ENCODE measurements at regions not wholly inside any gene's neighbourhood (a gene's known extent, or its start where the extent isn't known, plus 50 kb on each side); places are given as distances from the start of the nearest gene placed in this dataset.
"Not testable (repeated sequence)": the region's sequence is repeated elsewhere in the genome, so short reads cannot be mapped to it uniquely, and the experiment has no call there.

DNA sequence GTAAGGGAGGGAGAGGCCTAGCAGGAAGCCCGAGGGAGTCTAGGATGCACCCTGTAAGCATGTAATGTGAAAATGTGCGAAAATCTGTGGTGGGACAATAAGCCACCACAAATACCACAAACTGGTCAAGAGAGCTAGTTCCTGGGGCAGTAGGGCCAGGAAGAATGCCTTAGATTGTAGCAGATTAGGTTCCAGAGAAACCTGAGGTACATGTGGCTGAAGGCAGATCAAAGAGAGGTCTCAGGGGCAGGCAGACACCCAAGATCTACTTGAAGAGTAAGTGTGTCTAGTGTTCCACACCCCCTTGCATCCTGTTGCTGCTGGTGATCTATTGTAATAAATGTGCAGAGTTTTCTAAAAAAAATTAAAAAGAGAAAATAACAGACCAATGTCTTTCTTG, 1677.3 kb upstream of the CDH6 start:
- no peaks in the 10 kb centered on the region for H3K36me3 ChIP-seq
- no peak overlapping the region for H3K9ac ChIP-seq
- no peaks in the 10 kb centered on the region for H4K20me1 ChIP-seq
- H3K4me3 ChIP-seq: no peak overlapping the region
- H3K9me3 ChIP-seq: no peaks in the 10 kb centered on the region
- TF ChIP-seq Cebpa-rat (IDR thresholded peaks at IDR 0.05): no peak
- no peaks in the 10 kb centered on the region for H3K4me1 ChIP-seq
- no peaks in the 10 kb centered on the region for H3K27me3 ChIP-seq
- H3K27ac ChIP-seq: no peak overlapping the region
- no peak overlapping the region for H3K4me2 ChIP-seq

DNA sequence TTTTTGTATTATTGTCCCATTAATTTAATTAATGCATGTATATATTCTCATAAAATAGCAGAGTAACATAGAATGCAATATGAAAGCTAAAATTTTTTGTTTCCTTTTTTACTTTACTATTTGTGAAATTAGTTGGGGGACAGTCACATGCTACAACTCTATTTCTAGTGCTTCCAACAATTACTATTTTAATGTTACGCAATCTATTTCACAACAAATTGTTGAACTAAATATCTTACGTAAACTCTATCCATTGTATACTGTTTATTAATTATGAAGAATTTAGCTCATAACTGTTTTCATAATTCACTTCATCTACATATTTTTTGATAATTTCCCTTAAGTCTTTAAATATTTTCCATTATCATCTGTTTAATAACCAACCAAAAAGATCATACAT, 1685.4 kb upstream of the CDH6 start:
- Histone ChIP-seq H4K20me1 (no peaks in the 10 kb centered on the region), H3K9me3 (no peaks in the 10 kb centered on the region), H3K36me3 (no peaks in the 10 kb centered on the region), H3K27ac (no peak overlapping the region), H3K4me1 (no peaks in the 10 kb centered on the region), H3K4me3 (no peak overlapping the region), H3K4me2 (no peak overlapping the region), H3K9ac (no peak overlapping the region), H3K27me3 (no peaks in the 10 kb centered on the region)
- no peak for TF ChIP-seq Cebpa-rat (IDR thresholded peaks at IDR 0.05)

DNA sequence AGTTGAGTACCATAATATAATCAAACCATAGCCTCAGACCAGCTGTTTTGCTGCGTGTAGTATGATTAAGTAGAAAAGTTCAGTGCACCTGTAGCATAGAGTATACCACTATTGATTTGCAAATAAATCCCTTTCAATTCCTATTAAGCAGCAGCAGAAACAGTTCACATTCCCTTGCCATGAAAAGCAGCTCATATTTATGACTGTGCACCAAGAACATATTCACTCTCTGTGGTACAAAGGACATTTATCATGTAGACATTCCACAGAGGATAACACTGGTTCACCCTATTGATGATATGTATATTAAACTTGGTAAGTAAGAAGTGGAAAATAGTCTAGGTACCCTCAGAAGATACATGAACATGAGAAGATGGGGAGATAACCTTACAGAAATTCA, 1689.1 kb upstream of the CDH6 start:
- no peak overlapping the region for H3K4me2 ChIP-seq
- no peak overlapping the region for H3K9ac ChIP-seq
- H3K36me3 ChIP-seq: no peaks in the 10 kb centered on the region
- no peak overlapping the region for H3K4me3 ChIP-seq
- H4K20me1 ChIP-seq: no peaks in the 10 kb centered on the region
- no peaks in the 10 kb centered on the region for H3K4me1 ChIP-seq
- no peak for TF ChIP-seq Cebpa-rat (IDR thresholded peaks at IDR 0.05)
- no peaks in the 10 kb centered on the region for H3K27me3 ChIP-seq
- no peaks in the 10 kb centered on the region for H3K9me3 ChIP-seq
- H3K27ac ChIP-seq: no peak overlapping the region

DNA sequence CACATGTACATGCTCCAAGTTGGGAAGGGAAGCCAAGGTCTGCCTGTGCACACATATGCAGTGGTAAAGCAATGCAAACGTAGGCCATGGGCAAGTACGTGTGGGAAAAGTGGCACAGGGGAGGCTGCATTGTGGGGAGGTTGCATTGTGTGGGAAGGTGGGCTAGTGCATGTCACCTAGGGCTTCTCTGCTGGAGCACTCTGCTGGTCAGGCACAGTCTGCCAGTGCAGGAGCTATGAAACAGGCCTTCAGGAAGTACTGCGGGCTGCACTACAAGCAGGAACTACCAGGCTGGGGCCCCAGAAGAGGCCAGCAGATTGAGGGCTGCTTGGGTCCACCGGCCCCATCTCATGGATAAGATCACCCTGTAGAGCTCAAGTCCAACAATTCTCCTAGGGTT, 1694.6 kb upstream of the CDH6 start:
- no peak overlapping the region for H3K4me3 ChIP-seq
- H3K27me3 ChIP-seq: no peaks in the 10 kb centered on the region
- H3K9me3 ChIP-seq: peaks cover 23% of the 10 kb centered on the region
- no peak overlapping the region for H3K9ac ChIP-seq
- H4K20me1 ChIP-seq: no peaks in the 10 kb centered on the region
- no peak for TF ChIP-seq Cebpa-rat (IDR thresholded peaks at IDR 0.05)
- H3K4me1 ChIP-seq: no peaks in the 10 kb centered on the region
- no peaks in the 10 kb centered on the region for H3K36me3 ChIP-seq
- no peak overlapping the region for H3K27ac ChIP-seq
- no peak overlapping the region for H3K4me2 ChIP-seq

DNA sequence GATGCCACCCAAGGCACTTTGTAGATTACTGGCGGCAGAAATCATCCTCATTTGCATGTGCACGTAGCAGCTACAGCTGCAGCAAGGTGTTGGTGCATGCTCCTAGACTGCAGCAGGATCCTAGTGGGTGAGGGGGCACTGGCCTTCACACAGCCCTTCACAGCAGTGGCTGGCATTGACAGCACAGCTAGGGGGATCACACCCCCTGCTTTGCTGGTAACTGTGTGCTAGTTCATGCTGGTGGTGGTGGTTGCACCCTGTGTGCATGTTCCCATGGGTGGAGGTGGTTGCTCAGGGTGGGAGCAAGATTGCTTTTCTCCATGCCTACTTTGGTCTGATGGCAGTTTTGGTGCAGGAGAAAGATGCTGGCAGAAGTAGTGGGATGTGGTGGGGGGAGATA, 1695.1 kb upstream of the CDH6 start:
- no peak overlapping the region for H3K9ac ChIP-seq
- TF ChIP-seq Cebpa-rat (IDR thresholded peaks at IDR 0.05): no peak
- no peak overlapping the region for H3K27ac ChIP-seq
- H3K4me1 ChIP-seq: no peaks in the 10 kb centered on the region
- H3K27me3 ChIP-seq: no peaks in the 10 kb centered on the region
- no peak overlapping the region for H3K4me2 ChIP-seq
- H3K4me3 ChIP-seq: no peak overlapping the region
- no peaks in the 10 kb centered on the region for H3K36me3 ChIP-seq
- H3K9me3 ChIP-seq: peaks cover 23% of the 10 kb centered on the region
- no peaks in the 10 kb centered on the region for H4K20me1 ChIP-seq

DNA sequence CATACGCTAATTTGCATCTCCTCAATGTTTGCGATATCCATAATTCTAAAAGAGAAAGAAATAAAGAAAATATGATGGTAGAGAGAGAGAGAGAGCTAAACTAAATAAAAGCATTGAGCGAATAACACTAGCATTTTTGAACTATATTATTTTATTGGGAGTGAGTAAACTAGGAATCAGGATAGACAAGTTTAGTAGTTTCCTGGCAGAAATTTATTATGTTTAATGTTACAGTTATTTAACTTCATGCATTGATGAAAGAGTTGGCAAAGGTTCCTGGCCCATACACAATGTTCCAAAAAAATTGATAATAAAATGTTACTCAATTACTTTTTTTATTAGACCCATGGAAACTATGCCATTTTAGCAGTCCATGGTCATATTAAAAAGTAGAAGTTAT, 1708.2 kb upstream of the CDH6 start:
- Histone ChIP-seq H4K20me1 (no peaks in the 10 kb centered on the region), H3K27ac (no peak overlapping the region), H3K4me2 (no peak overlapping the region), H3K4me3 (no peak overlapping the region), H3K36me3 (no peaks in the 10 kb centered on the region), H3K4me1 (no peaks in the 10 kb centered on the region), H3K27me3 (no peaks in the 10 kb centered on the region), H3K9ac (no peak overlapping the region), H3K9me3 (no peaks in the 10 kb centered on the region)
- no peak for TF ChIP-seq Cebpa-rat (IDR thresholded peaks at IDR 0.05)

DNA sequence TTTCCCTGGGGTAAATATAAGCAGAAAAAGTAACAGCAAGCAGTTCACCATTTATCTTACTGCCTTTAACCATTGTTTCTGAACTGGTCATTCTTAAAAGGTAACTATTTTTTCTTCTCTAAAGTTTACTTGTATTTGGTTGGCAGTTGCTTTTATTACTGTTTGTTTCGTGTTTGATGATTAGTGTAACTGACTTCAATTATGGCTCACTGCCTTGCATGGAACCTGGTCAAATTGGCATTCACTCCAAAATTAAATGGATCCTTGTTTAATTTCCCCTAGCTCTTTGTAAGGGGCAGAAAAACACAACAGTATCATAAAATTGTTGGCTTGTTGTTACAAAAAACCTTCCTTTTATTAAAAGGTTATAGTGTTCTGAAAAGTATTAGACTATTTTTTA, 1723.9 kb upstream of the CDH6 start:
- H3K27ac ChIP-seq: no peak overlapping the region
- no peaks in the 10 kb centered on the region for H3K36me3 ChIP-seq
- no peak for TF ChIP-seq Cebpa-rat (IDR thresholded peaks at IDR 0.05)
- H3K9ac ChIP-seq: no peak overlapping the region
- H3K4me3 ChIP-seq: no peak overlapping the region
- H3K4me2 ChIP-seq: no peak overlapping the region
- no peaks in the 10 kb centered on the region for H3K4me1 ChIP-seq
- H4K20me1 ChIP-seq: no peaks in the 10 kb centered on the region
- no peaks in the 10 kb centered on the region for H3K9me3 ChIP-seq
- H3K27me3 ChIP-seq: no peaks in the 10 kb centered on the region

DNA sequence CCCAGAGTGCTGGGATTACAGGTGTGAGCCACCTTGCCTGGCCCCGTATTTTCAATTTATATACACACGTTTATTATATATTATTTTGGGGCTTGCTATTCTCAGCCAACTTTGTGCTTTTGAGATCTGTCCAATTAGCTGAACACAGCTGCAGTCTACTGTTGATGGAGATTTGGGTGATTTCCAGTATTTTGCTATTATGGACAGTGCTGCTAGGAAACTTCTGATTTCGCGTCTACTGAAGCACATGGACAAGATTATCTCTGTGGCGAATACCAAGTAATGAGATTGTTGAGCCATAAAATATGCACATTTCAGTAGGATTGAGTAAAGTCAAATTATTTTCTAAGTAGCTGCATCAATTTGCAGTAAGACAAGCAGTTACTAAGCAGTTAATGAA, 1731.2 kb upstream of the CDH6 start:
- H3K27ac ChIP-seq: no peak overlapping the region
- no peaks in the 10 kb centered on the region for H4K20me1 ChIP-seq
- no peaks in the 10 kb centered on the region for H3K36me3 ChIP-seq
- H3K4me3 ChIP-seq: no peak overlapping the region
- H3K9me3 ChIP-seq: no peaks in the 10 kb centered on the region
- no peaks in the 10 kb centered on the region for H3K27me3 ChIP-seq
- no peak for TF ChIP-seq Cebpa-rat (IDR thresholded peaks at IDR 0.05)
- H3K4me1 ChIP-seq: no peaks in the 10 kb centered on the region
- H3K9ac ChIP-seq: no peak overlapping the region
- no peak overlapping the region for H3K4me2 ChIP-seq

DNA sequence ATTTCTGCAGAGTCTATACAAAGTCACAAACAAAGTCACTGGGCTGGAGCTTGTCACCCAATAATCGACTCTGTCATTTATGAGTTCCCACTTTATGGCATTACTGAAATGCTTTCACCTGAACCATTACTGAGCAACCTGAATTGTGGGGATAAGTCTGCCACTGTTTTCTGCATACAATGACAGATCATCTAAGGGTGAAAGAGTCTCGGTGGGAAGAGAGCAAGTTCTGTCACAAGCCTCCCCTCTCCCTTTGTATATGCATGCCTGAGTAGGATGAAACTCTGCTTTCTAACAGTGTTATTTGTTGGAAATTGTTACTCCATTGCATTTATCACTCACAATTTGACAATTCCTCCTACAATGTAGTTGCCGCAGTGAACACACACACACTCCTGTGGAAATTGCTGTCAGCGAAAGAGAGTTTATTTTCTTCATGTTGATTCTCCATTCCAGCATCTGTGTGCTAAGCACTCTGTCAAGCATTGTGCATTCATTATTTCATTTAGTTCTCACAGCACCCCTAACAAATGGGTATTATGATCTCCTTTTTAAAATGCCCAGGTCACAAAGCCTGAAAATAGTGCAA, 1732.4 kb upstream of the CDH6 start:
- Histone ChIP-seq H4K20me1 (no peaks in the 10 kb centered on the region), H3K4me1 (no peaks in the 10 kb centered on the region)

DNA sequence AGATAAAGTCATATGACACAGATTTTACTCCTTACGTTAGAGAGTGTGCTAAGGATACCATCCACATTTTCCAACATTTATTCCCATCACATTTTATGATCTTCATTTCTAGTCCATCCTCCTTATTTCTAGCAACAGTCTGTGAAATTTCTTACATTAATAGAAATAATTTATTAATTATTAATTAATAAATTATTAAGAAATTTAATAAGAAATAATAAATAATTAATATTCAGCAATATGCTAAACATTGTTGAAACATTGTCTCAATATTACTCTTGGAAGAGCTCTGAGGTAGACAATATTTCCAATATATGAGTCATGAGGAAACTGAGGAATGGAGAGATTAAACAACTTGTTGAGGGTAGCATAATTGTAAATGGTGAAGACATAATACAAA, 1742.5 kb upstream of the CDH6 start:
- not testable (repeated sequence) for H3K9ac ChIP-seq, H3K4me2 ChIP-seq, H3K4me1 ChIP-seq, H3K36me3 ChIP-seq, H3K27me3 ChIP-seq, H3K4me3 ChIP-seq, H4K20me1 ChIP-seq, H3K27ac ChIP-seq, H3K9me3 ChIP-seq

More for the DNA sequence above, 1732.4 kb upstream of the CDH6 start:
- Histone ChIP-seq H3K4me3 (no peak overlapping the region), H3K27me3 (no peaks in the 10 kb centered on the region), H3K27ac (no peak overlapping the region), H3K9ac (no peak overlapping the region), H3K9me3 (no peaks in the 10 kb centered on the region), H3K36me3 (no peaks in the 10 kb centered on the region), H3K4me2 (no peak overlapping the region)
- TF ChIP-seq Cebpa-rat (IDR thresholded peaks at IDR 0.05): no peak

DNA sequence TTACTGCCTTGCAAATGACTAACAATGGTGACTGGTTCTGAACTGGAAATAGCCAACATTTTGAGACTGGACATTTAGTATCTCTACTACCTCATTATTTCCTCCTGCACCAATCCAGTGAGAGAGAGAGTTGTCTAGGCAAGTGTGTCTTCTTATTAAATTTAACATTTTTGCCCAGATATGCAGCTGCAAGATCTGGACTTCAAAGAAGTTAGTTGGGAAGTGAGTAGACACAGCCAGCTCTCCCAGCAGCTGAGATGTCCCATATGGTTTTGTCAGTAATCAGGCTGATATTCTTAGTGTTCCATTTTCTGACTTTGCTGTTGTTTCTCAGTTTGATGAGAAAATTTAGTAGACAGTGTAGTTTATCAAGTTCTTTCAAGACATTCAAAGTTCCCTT, 1778.8 kb upstream of the CDH6 start:
- no peaks in the 10 kb centered on the region for H3K9me3 ChIP-seq
- no peak overlapping the region for H3K9ac ChIP-seq
- no peaks in the 10 kb centered on the region for H3K4me1 ChIP-seq
- no peak for TF ChIP-seq Cebpa-rat (IDR thresholded peaks at IDR 0.05)
- H3K27me3 ChIP-seq: no peaks in the 10 kb centered on the region
- H3K36me3 ChIP-seq: no peaks in the 10 kb centered on the region
- no peak overlapping the region for H3K27ac ChIP-seq
- H3K4me2 ChIP-seq: no peak overlapping the region
- H4K20me1 ChIP-seq: no peaks in the 10 kb centered on the region
- no peak overlapping the region for H3K4me3 ChIP-seq

All from BLaER1 (cell line).